Glutamatergic neuron (in vitro differentiated cells): ENCODE measurements at regions not wholly inside any gene's neighbourhood (a gene's known extent, or its start where the extent isn't known, plus 50 kb on each side); places are given as distances from the start of the nearest gene placed in this dataset.

ENCODE experiments used
- DNase-seq: peaks from one replicate; pipeline ENCODE4 v3.0.0; 2022
- H3K27ac Mint-ChIP-seq: one replicate; pipeline ENCODE4 v1.8.0; 2020; ENCODE audit warnings: mild to moderate bottlenecking, mixed read lengths, inconsistent platforms; ENCODE audit not compliant: unreplicated experiment
- H3K27me3 Mint-ChIP-seq: one replicate; pipeline ENCODE4 v1.8.0; 2020; ENCODE audit warnings: mild to moderate bottlenecking, moderate library complexity, mixed read lengths, inconsistent platforms; ENCODE audit not compliant: unreplicated experiment
- H3K36me3 Mint-ChIP-seq: one replicate; pipeline ENCODE4 v1.8.0; 2020; ENCODE audit warnings: mild to moderate bottlenecking, mixed read lengths, inconsistent platforms; ENCODE audit not compliant: unreplicated experiment
- H3K4me1 Mint-ChIP-seq: one replicate; pipeline ENCODE4 v1.8.0; 2020; ENCODE audit warnings: mild to moderate bottlenecking, low read depth, mixed read lengths, inconsistent platforms; ENCODE audit not compliant: unreplicated experiment
- H3K4me3 Mint-ChIP-seq: one replicate; pipeline ENCODE4 v1.8.0; 2020; ENCODE audit warnings: mild to moderate bottlenecking, mixed read lengths, inconsistent platforms; ENCODE audit not compliant: unreplicated experiment
- H3K9me3 Mint-ChIP-seq: one replicate; pipeline ENCODE4 v1.8.0; 2020; ENCODE audit warnings: mild to moderate bottlenecking, moderate library complexity, mixed read lengths, inconsistent platforms; ENCODE audit not compliant: unreplicated experiment
- TF ChIP-seq, protein P1 (sequence below): fragments of 200-600 bp; sonication (generic); IDR thresholded peaks from one replicate; pipeline ENCODE4 v1.5.0; 2021; ENCODE audit not compliant: partially characterized antibody, unreplicated experiment

- H3K27ac Mint-ChIP-seq, result no peak overlapping the region
- TF ChIP-seq, protein P1, sequence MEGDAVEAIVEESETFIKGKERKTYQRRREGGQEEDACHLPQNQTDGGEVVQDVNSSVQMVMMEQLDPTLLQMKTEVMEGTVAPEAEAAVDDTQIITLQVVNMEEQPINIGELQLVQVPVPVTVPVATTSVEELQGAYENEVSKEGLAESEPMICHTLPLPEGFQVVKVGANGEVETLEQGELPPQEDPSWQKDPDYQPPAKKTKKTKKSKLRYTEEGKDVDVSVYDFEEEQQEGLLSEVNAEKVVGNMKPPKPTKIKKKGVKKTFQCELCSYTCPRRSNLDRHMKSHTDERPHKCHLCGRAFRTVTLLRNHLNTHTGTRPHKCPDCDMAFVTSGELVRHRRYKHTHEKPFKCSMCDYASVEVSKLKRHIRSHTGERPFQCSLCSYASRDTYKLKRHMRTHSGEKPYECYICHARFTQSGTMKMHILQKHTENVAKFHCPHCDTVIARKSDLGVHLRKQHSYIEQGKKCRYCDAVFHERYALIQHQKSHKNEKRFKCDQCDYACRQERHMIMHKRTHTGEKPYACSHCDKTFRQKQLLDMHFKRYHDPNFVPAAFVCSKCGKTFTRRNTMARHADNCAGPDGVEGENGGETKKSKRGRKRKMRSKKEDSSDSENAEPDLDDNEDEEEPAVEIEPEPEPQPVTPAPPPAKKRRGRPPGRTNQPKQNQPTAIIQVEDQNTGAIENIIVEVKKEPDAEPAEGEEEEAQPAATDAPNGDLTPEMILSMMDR, result no peak
- no peaks in the 10 kb centered on the region for H3K27me3 Mint-ChIP-seq
- H3K9me3 Mint-ChIP-seq, result no peaks in the 10 kb centered on the region
- no peak overlapping the region for H3K4me3 Mint-ChIP-seq
- DNase-seq, result no peak
- H3K4me1 Mint-ChIP-seq, result no peaks in the 10 kb centered on the region
- H3K36me3 Mint-ChIP-seq, result no peaks in the 10 kb centered on the region
Observed at GRCh38 chr4:162847945-162848549, 318.6 kb downstream of the NAF1 start.

DNA sequence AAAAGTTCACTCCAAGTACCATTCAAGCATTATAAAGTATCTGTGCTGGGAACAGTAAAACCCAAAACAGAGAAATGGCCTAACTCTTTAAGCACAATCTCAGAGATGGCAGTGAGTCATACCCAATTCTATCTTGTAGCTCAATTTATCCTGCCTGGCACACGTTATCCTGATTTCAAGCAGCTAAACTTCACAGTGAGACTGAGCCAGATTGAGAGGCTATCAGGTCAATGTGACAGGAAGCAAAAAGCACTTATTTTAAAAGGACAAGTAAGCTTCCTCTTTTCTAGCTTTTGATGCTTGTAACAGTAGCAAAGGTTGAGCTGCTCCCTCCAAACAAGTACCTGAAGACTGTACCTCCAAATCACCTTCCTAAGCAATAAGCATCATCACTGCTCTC is 324.9 kb downstream of the NAF1 start:
- no peak overlapping the region for H3K4me3 Mint-ChIP-seq
- H3K4me1 Mint-ChIP-seq, result no peaks in the 10 kb centered on the region
- H3K27me3 Mint-ChIP-seq, result no peaks in the 10 kb centered on the region
- no peak overlapping the region for H3K27ac Mint-ChIP-seq
- no peak for DNase-seq
- no peaks in the 10 kb centered on the region for H3K9me3 Mint-ChIP-seq
- TF ChIP-seq, protein P1, result no peak
- no peaks in the 10 kb centered on the region for H3K36me3 Mint-ChIP-seq

DNA sequence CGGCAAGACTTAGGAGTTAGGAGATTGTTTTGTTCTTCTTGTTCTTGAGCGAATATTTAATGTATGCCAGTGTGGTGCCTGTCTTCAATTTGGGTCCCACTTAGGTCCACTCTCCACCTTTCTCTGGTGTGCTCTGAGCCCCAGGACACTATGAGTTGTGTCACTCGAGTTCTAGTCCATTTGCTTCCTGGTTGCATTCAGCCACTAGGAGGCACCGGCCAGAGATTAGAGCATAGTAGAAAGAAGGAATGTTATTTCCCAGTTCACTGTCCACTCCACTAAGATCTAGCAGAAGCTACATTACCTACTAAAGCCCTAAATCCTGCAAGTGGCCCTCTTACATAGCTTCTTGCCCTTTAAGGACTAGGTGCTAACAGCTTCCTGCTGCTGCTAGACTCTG is 326.9 kb downstream of the NAF1 start:
- no peak for DNase-seq
- no peak overlapping the region for H3K4me3 Mint-ChIP-seq

DNA sequence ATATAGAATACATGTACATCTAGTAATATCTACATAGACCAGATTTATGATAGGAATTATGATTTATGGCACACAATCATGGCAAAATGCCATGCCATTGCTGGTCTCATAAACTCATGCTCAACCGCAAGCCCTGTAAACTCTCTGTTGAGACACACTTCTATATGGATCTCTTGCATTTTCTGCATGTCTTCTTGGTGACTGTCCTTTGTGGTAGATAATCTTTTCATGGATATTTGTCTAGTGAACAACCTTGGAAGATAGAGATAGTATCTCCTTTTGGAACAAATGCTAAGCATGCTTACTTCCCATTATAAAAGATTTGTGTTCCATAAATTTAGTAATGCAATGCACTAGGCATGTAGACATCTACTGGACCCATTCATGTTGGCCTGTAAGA is 328.0 kb downstream of the NAF1 start:
- H3K4me3 Mint-ChIP-seq, result no peak overlapping the region
- H3K27ac Mint-ChIP-seq, result no peak overlapping the region
- no peak for DNase-seq
- no peaks in the 10 kb centered on the region for H3K36me3 Mint-ChIP-seq
- H3K27me3 Mint-ChIP-seq, result no peaks in the 10 kb centered on the region
- TF ChIP-seq, protein P1, result no peak
- no peaks in the 10 kb centered on the region for H3K4me1 Mint-ChIP-seq
- H3K9me3 Mint-ChIP-seq, result no peaks in the 10 kb centered on the region

More for the DNA sequence above, 326.9 kb downstream of the NAF1 start:
- H3K9me3 Mint-ChIP-seq, result no peaks in the 10 kb centered on the region
- no peak overlapping the region for H3K27ac Mint-ChIP-seq
- no peaks in the 10 kb centered on the region for H3K36me3 Mint-ChIP-seq
- TF ChIP-seq, protein P1, result no peak
- H3K4me1 Mint-ChIP-seq, result no peaks in the 10 kb centered on the region
- H3K27me3 Mint-ChIP-seq, result no peaks in the 10 kb centered on the region

DNA sequence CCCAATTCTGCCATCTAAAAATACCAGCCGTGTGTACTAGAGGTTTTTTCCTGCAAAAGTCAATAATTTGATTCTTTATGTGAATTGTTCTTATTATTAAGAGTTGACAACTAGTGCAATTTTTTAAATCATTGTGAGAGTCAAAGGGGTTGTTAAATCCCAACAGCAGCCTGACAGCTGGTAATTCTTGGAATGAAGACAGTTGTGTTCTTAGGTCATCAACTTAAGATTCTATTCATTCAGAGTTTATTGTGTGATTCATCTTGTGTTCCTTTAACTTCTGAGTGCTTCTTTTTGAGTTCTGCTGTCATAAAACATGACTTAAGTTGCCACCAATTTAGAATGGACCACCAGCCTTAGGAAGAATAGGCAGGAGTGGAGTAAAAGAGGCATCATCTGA is 329.0 kb downstream of the NAF1 start:
- no peak for DNase-seq
- H3K27ac Mint-ChIP-seq, result no peak overlapping the region
- H3K36me3 Mint-ChIP-seq, result no peaks in the 10 kb centered on the region
- H3K4me1 Mint-ChIP-seq, result no peaks in the 10 kb centered on the region
- TF ChIP-seq, protein P1, result no peak
- H3K4me3 Mint-ChIP-seq, result no peak overlapping the region
- H3K27me3 Mint-ChIP-seq, result no peaks in the 10 kb centered on the region
- H3K9me3 Mint-ChIP-seq, result no peaks in the 10 kb centered on the region
